Nephron (organoid): ENCODE measurements at regions not wholly inside any gene's neighbourhood (a gene's known extent, or its start where the extent isn't known, plus 50 kb on each side); places are given as distances from the start of the nearest gene placed in this dataset.

Experiments used
- H3K27ac Mint-ChIP-seq, 3 experiments: 2 replicates each; pipeline ENCODE4 v1.8.0; 2020; ENCODE audit warnings: mixed read lengths in 3 of 3, mild to moderate bottlenecking in 2 of 3, moderate library complexity in 1 of 3
- H3K27me3 Mint-ChIP-seq: 2 replicates; pipeline ENCODE4 v1.8.0; 2021; ENCODE audit warnings: low read depth, mild to moderate bottlenecking, moderate library complexity, mixed read lengths
- H3K36me3 Mint-ChIP-seq: 2 replicates; pipeline ENCODE4 v1.8.0; 2020; ENCODE audit warnings: low read depth, mixed read lengths
- H3K4me1 Mint-ChIP-seq: 2 replicates; pipeline ENCODE4 v1.8.0; 2020; ENCODE audit warnings: mixed read lengths
- H3K4me3 Mint-ChIP-seq, 3 experiments: 2 replicates each; pipeline ENCODE4 v1.8.0; 2020; ENCODE audit warnings: mild to moderate bottlenecking in 3 of 3, mixed read lengths in 3 of 3, moderate library complexity in 2 of 3
- H3K9me3 Mint-ChIP-seq: 2 replicates; pipeline ENCODE4 v1.8.0; 2020; ENCODE audit warnings: mixed read lengths
- TF ChIP-seq, protein P1 (sequence below), 3 experiments: fragments of 200-600 bp; sonication (generic); IDR thresholded peaks; one replicate each; pipeline ENCODE4 v1.5.0; 2021; ENCODE audit warnings: antibody characterized with exemption in 3 of 3; ENCODE audit not compliant: unreplicated experiment in 3 of 3

- no peaks in the 10 kb centered on the region for H3K9me3 Mint-ChIP-seq
- H3K27me3 Mint-ChIP-seq = no peaks in the 10 kb centered on the region
- H3K36me3 Mint-ChIP-seq = no peaks in the 10 kb centered on the region
- H3K4me3 Mint-ChIP-seq = no peak overlapping the region
- TF ChIP-seq, protein P1, sequence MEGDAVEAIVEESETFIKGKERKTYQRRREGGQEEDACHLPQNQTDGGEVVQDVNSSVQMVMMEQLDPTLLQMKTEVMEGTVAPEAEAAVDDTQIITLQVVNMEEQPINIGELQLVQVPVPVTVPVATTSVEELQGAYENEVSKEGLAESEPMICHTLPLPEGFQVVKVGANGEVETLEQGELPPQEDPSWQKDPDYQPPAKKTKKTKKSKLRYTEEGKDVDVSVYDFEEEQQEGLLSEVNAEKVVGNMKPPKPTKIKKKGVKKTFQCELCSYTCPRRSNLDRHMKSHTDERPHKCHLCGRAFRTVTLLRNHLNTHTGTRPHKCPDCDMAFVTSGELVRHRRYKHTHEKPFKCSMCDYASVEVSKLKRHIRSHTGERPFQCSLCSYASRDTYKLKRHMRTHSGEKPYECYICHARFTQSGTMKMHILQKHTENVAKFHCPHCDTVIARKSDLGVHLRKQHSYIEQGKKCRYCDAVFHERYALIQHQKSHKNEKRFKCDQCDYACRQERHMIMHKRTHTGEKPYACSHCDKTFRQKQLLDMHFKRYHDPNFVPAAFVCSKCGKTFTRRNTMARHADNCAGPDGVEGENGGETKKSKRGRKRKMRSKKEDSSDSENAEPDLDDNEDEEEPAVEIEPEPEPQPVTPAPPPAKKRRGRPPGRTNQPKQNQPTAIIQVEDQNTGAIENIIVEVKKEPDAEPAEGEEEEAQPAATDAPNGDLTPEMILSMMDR (IDR thresholded peaks at IDR 0.05; ENCODE audit: unreplicated experiment in 3 of 3) = no peak
- no peak overlapping the region for H3K27ac Mint-ChIP-seq
- H3K4me1 Mint-ChIP-seq = peaks cover 13% of the 10 kb centered on the region
These were observed 427.9 kb upstream of the DCN start for GRCh38 chr12:91610561-91610960.

DNA sequence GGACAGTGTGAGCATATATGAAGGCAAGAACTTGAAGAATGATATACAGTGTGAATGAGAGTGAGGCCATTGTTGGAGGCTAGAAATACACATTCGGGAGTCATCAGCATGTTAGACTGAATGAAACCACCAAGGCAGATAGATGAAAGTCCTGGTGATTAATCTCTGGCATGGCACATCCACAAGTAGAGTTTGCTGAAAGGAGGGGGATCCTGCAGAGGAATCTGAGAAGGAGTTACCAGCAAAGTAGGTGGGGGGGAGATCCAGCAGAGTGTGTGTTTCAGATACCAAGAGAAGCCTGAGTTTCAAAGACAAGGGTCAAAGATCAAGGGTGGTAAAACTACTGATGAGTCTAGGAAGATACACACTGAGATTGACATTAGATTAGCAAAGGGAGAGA, 426.7 kb upstream of the DCN start:
- no peaks in the 10 kb centered on the region for H3K36me3 Mint-ChIP-seq
- H3K9me3 Mint-ChIP-seq = no peaks in the 10 kb centered on the region
- H3K27me3 Mint-ChIP-seq = no peaks in the 10 kb centered on the region
- no peak overlapping the region for H3K4me3 Mint-ChIP-seq
- TF ChIP-seq, protein P1 (IDR thresholded peaks at IDR 0.05; ENCODE audit: unreplicated experiment in 3 of 3) = no peak
- peaks cover 5% of the 10 kb centered on the region for H3K4me1 Mint-ChIP-seq
- H3K27ac Mint-ChIP-seq = no peak overlapping the region

GRCh38 chr12:91608542-91608941, 425.9 kb upstream of the DCN start:
- TF ChIP-seq, protein P1 (IDR thresholded peaks at IDR 0.05; ENCODE audit: unreplicated experiment in 3 of 3) = no peak
- Mint-ChIP-seq H3K4me1 (peaks cover 5% of the 10 kb centered on the region), H3K27ac (no peak overlapping the region), H3K9me3 (no peaks in the 10 kb centered on the region), H3K4me3 (no peak overlapping the region), H3K27me3 (no peaks in the 10 kb centered on the region), H3K36me3 (no peaks in the 10 kb centered on the region)

GRCh38 chr12:91606662-91607377, 424.2 kb upstream of the DCN start:
- TF ChIP-seq, protein P1 (IDR thresholded peaks at IDR 0.05; ENCODE audit: unreplicated experiment in 3 of 3) = no peak

GRCh38 chr12:91604897-91605296, 422.3 kb upstream of the DCN start:
- Mint-ChIP-seq H3K36me3 (no peaks in the 10 kb centered on the region), H3K27me3 (no peaks in the 10 kb centered on the region), H3K9me3 (peaks cover 3% of the 10 kb centered on the region), H3K4me1 (peaks cover 5% of the 10 kb centered on the region), H3K27ac (no peak overlapping the region), H3K4me3 (no peak overlapping the region)
- TF ChIP-seq, protein P1 (IDR thresholded peaks at IDR 0.05; ENCODE audit: unreplicated experiment in 3 of 3) = no peak

More at GRCh38 chr12:91606662-91607377, 424.2 kb upstream of the DCN start:
- no peak overlapping the region for H3K4me3 Mint-ChIP-seq
- no peaks in the 10 kb centered on the region for H3K36me3 Mint-ChIP-seq
- H3K27me3 Mint-ChIP-seq = no peaks in the 10 kb centered on the region
- H3K4me1 Mint-ChIP-seq = peaks cover 5% of the 10 kb centered on the region
- no peak overlapping the region for H3K27ac Mint-ChIP-seq
- no peaks in the 10 kb centered on the region for H3K9me3 Mint-ChIP-seq

DNA sequence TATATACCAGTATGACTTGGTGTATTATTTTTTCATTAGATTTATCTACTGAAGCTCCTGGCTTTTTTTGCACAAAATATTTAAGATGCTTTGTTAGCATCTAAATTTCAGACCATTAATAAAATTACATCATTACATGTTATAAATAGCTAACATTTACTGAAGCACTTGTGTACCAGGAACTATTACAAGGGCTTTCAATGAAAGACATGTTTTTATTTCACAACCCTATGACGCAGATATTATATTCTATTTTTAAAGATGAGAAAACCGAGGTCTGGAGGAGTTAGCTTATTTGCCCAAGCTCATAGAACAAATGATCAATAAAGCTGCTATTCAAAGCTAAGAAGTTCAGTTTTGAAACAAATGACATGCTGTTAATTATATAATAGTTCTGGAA, 420.4 kb upstream of the DCN start:
- Mint-ChIP-seq H3K27me3 (no peaks in the 10 kb centered on the region), H3K4me3 (no peak overlapping the region)

More for the DNA sequence above, 420.4 kb upstream of the DCN start:
- Mint-ChIP-seq H3K27ac (no peak overlapping the region), H3K9me3 (peaks cover 11% of the 10 kb centered on the region), H3K4me1 (peaks cover 5% of the 10 kb centered on the region), H3K36me3 (no peaks in the 10 kb centered on the region)
- TF ChIP-seq, protein P1 (IDR thresholded peaks at IDR 0.05; ENCODE audit: unreplicated experiment in 3 of 3) = no peak
